Amygdala (tissue), 56 donors: ENCODE measurements at regions not wholly inside any gene's neighbourhood (a gene's known extent, or its start where the extent isn't known, plus 50 kb on each side); places are given as distances from the start of the nearest gene placed in this dataset.
"Not testable (repeated sequence)": the region's sequence is repeated elsewhere in the genome, so short reads cannot be mapped to it uniquely, and the experiment has no call there.

Experiments used
- DNase-seq, 56 donors: peaks; one replicate each; lab custom pipeline; 2025; lab: John Stamatoyannopoulos, UW

- DNase-seq: no peak
These were observed 187.8 kb downstream of the ZNF516 start for GRCh38 chr18:76307293-76307690.

GRCh38 chr18:76306685-76307292 is 188.3 kb downstream of the ZNF516 start:
- no peak for DNase-seq

GRCh38 chr18:76285866-76286265 is 209.2 kb downstream of the ZNF516 start:
- no peak for DNase-seq

- DNase-seq: no peak
These were observed 213.5 kb downstream of the ZNF516 start for GRCh38 chr18:76281565-76281964.

- no peak for DNase-seq
These were observed 217.2 kb downstream of the ZNF516 start for GRCh38 chr18:76277801-76278200.

- DNase-seq: no peak
These were observed 219.2 kb downstream of the ZNF516 start for GRCh38 chr18:76275727-76276313.

GRCh38 chr18:76274468-76275289 is 220.4 kb downstream of the ZNF516 start:
- DNase-seq: peak in 31 of 56 donors; percentile 3 to 58 (median 23)

- DNase-seq: no peak
These were observed 221.1 kb downstream of the ZNF516 start for GRCh38 chr18:76273956-76274355.

- no peak for DNase-seq
These were observed 222.0 kb downstream of the ZNF516 start for GRCh38 chr18:76273036-76273545.

- not testable (repeated sequence) for DNase-seq
These were observed 227.6 kb downstream of the ZNF516 start for GRCh38 chr18:76267423-76267822.

GRCh38 chr18:76266236-76266991 is 228.6 kb downstream of the ZNF516 start:
- no peak for DNase-seq

GRCh38 chr18:76265497-76266235 is 229.4 kb downstream of the ZNF516 start:
- no peak for DNase-seq

- DNase-seq: no peak
These were observed 230.2 kb downstream of the ZNF516 start for GRCh38 chr18:76264876-76265250.

GRCh38 chr18:76264198-76264875 is 230.7 kb downstream of the ZNF516 start:
- no peak for DNase-seq

GRCh38 chr18:76263046-76264005 is 231.7 kb downstream of the ZNF516 start:
- no peak for DNase-seq

GRCh38 chr18:76260941-76261472 is 234.0 kb downstream of the ZNF516 start:
- peak in 21 of 56 donors; percentile 3 to 43 (median 26) for DNase-seq

- DNase-seq: no peak
These were observed 235.3 kb downstream of the ZNF516 start for GRCh38 chr18:76259711-76260110.

GRCh38 chr18:76259096-76259495 is 235.9 kb downstream of the ZNF516 start:
- DNase-seq: no peak
